ENCODE measurements at regions not wholly inside any gene's neighbourhood (a gene's known extent, or its start where the extent isn't known, plus 50 kb on each side); places are given as distances from the start of the nearest gene placed in this dataset.
"Not testable (repeated sequence)": the region's sequence is repeated elsewhere in the genome, so short reads cannot be mapped to it uniquely, and the experiment has no call there.

GRCh38 chr4:61004651-61005170 lies 195.4 kb upstream of the ADGRL3 start:
- no peak for DNase-seq (ENCODE audit: low spot score)

- no peak for DNase-seq (ENCODE audit: low spot score)
Measured at GRCh38 chr4:61011051-61011450, 189.1 kb upstream of the ADGRL3 start.

GRCh38 chr4:61011936-61012335 lies 188.2 kb upstream of the ADGRL3 start:
- DNase-seq (ENCODE audit: low spot score) = not testable (repeated sequence)

GRCh38 chr4:61024610-61025009 lies 175.5 kb upstream of the ADGRL3 start:
- no peak for DNase-seq (ENCODE audit: low spot score)

- no peak for DNase-seq (ENCODE audit: low spot score)
Measured at GRCh38 chr4:61027939-61028338, 172.2 kb upstream of the ADGRL3 start.

- DNase-seq (ENCODE audit: low spot score) = no peak
Measured at GRCh38 chr4:61036071-61036684, 163.9 kb upstream of the ADGRL3 start.

- DNase-seq (ENCODE audit: low spot score) = no peak
Measured at GRCh38 chr4:61041527-61041926, 158.6 kb upstream of the ADGRL3 start.

GRCh38 chr4:61044837-61045236 lies 155.3 kb upstream of the ADGRL3 start:
- no peak for DNase-seq (ENCODE audit: low spot score)

- no peak for DNase-seq (ENCODE audit: low spot score)
Measured at GRCh38 chr4:61049018-61049417, 151.1 kb upstream of the ADGRL3 start.

GRCh38 chr4:61067381-61067780 lies 132.7 kb upstream of the ADGRL3 start:
- DNase-seq (ENCODE audit: low spot score) = no peak

- no peak for DNase-seq (ENCODE audit: low spot score)
Measured at GRCh38 chr4:61068060-61068459, 132.1 kb upstream of the ADGRL3 start.

GRCh38 chr4:61068745-61069144 lies 131.4 kb upstream of the ADGRL3 start:
- DNase-seq (ENCODE audit: low spot score) = no peak

GRCh38 chr4:61070269-61070668 lies 129.9 kb upstream of the ADGRL3 start:
- DNase-seq (ENCODE audit: low spot score) = no peak

GRCh38 chr4:61079427-61079826 lies 120.7 kb upstream of the ADGRL3 start:
- no peak for DNase-seq (ENCODE audit: low spot score)

GRCh38 chr4:61079976-61080375 lies 120.2 kb upstream of the ADGRL3 start:
- DNase-seq (ENCODE audit: low spot score) = no peak

- no peak for DNase-seq (ENCODE audit: low spot score)
Measured at GRCh38 chr4:61085534-61085933, 114.6 kb upstream of the ADGRL3 start.

GRCh38 chr4:61086357-61086756 lies 113.8 kb upstream of the ADGRL3 start:
- DNase-seq (ENCODE audit: low spot score) = no peak

- DNase-seq (ENCODE audit: low spot score) = no peak
Measured at GRCh38 chr4:61086979-61087378, 113.1 kb upstream of the ADGRL3 start.

GRCh38 chr4:61094854-61095598 lies 105.1 kb upstream of the ADGRL3 start:
- DNase-seq (ENCODE audit: low spot score) = no peak

GRCh38 chr4:61128682-61129081 lies 71.4 kb upstream of the ADGRL3 start:
- DNase-seq (ENCODE audit: low spot score) = no peak

- DNase-seq (ENCODE audit: low spot score) = no peak
Measured at GRCh38 chr4:61129971-61130370, 70.2 kb upstream of the ADGRL3 start.

- DNase-seq (ENCODE audit: low spot score) = no peak
Measured at GRCh38 chr4:61143461-61143860, 56.7 kb upstream of the ADGRL3 start.

GRCh38 chr4:61149278-61149677 lies 50.8 kb upstream of the ADGRL3 start:
- no peak for DNase-seq (ENCODE audit: low spot score)

Data from AG08395 (cell line).